HEK293 (cell line): ENCODE measurements at regions not wholly inside any gene's neighbourhood (a gene's known extent, or its start where the extent isn't known, plus 50 kb on each side); places are given as distances from the start of the nearest gene placed in this dataset.

Experiments used
- CTCF ChIA-PET: fragments of 350-600 bp; formaldehyde crosslinking; extraction: SDS; loops from one replicate; lab custom pipeline; 2021; ENCODE audit warnings: antibody characterized with exemption; lab: Yijun Ruan, JAX
- POLR2A ChIA-PET: fragments of 300-600 bp; formaldehyde crosslinking; extraction: SDS; loops from one replicate; lab custom pipeline; 2020; ENCODE audit warnings: antibody characterized with exemption, inconsistent platforms; lab: Yijun Ruan, JAX
- H3K27ac ChIP-seq: fragments of 200-500 bp; sonication (Bioruptor generic); 2 replicates; pipeline ENCODE4 v1.5.1; 2014; ENCODE audit warnings: low read depth, low read length, control low read depth, inconsistent platforms; ENCODE audit errors: extremely low read depth
- H3K36me3 ChIP-seq, 2 experiments: fragments of 200-500 bp in 1 of 2; sonication (Bioruptor generic) in 1 of 2; 1 replicate in 1 of 2; 2 replicates in 1 of 2; pipeline ENCODE4 v1.5.1; 2014 to 2017; ENCODE audit warnings: inconsistent platforms in 2 of 2, low read length in 2 of 2; ENCODE audit not compliant: control insufficient read depth in 2 of 2, insufficient read depth in 1 of 2
- H3K4me1 ChIP-seq: fragments of 200-500 bp; sonication (Bioruptor generic); 2 replicates; pipeline ENCODE4 v1.5.1; 2014; ENCODE audit warnings: mild to moderate bottlenecking, low read length, inconsistent platforms; ENCODE audit not compliant: control insufficient read depth, insufficient read depth
- H3K4me3 ChIP-seq: 2 replicates; pipeline ENCODE4 v1.5.1; 2011; ENCODE audit warnings: low read depth, mild to moderate bottlenecking, control low read depth, low read length, moderate library complexity
- H3K9me3 ChIP-seq: fragments of 200-500 bp; sonication (Bioruptor generic); 2 replicates; pipeline ENCODE4 v1.5.1; 2014; ENCODE audit warnings: low read depth, low read length, inconsistent platforms; ENCODE audit not compliant: control insufficient read depth, insufficient read depth
- GFI1B ChIP-seq: fragments of 450-650 bp; formaldehyde crosslinking; IDR thresholded peaks from 2 replicates; pipeline ENCODE4 v1.5.1; 2016; ENCODE audit warnings: missing biosample characterization, missing genetic modification characterization
- GLI2 ChIP-seq: fragments of 450-650 bp; formaldehyde crosslinking; IDR thresholded peaks from 2 replicates; pipeline ENCODE4; 2017; ENCODE audit warnings: missing biosample characterization, missing genetic modification characterization, low read depth, borderline replicate concordance
- GLIS2 ChIP-seq: fragments of 450-650 bp; formaldehyde crosslinking; IDR thresholded peaks from 2 replicates; pipeline ENCODE4 v1.5.1; 2016; ENCODE audit warnings: missing biosample characterization, missing genetic modification characterization
- HOXC10 ChIP-seq: sonication (generic); formaldehyde crosslinking; IDR thresholded peaks from 2 replicates; pipeline ENCODE4 v1.8.1; 2023; ENCODE audit warnings: mild to moderate bottlenecking, missing genetic modification reagents
- MEIS1 ChIP-seq: sonication (generic); formaldehyde crosslinking; IDR thresholded peaks from 2 replicates; pipeline ENCODE4 v1.8.1; 2022; ENCODE audit warnings: missing genetic modification reagents, mild to moderate bottlenecking, borderline replicate concordance
- SETDB1 ChIP-seq: IDR thresholded peaks from one replicate; pipeline ENCODE4 v1.6.1; 2017; ENCODE audit warnings: mild to moderate bottlenecking, low read length, moderate library complexity, mixed read lengths; ENCODE audit not compliant: insufficient read length
- SP3 ChIP-seq: fragments of 450-650 bp; formaldehyde crosslinking; IDR thresholded peaks from 2 replicates; pipeline ENCODE4 v1.5.1; 2016; ENCODE audit warnings: missing biosample characterization, missing genetic modification characterization
- SP7 ChIP-seq: fragments of 450-650 bp; formaldehyde crosslinking; IDR thresholded peaks from 2 replicates; pipeline ENCODE4 v1.5.1; 2016; ENCODE audit warnings: missing biosample characterization, missing genetic modification characterization
- WT1 ChIP-seq: fragments of 450-650 bp; formaldehyde crosslinking; IDR thresholded peaks from 2 replicates; pipeline ENCODE4 v1.5.1; 2016; ENCODE audit warnings: missing biosample characterization, missing genetic modification characterization
- ZBTB10 ChIP-seq: fragments of 450-650 bp; formaldehyde crosslinking; IDR thresholded peaks from 2 replicates; pipeline ENCODE4 v1.5.1; 2016; ENCODE audit warnings: missing biosample characterization, missing genetic modification characterization
- ZFHX2 ChIP-seq: fragments of 450-650 bp; formaldehyde crosslinking; conservative IDR thresholded peaks from 2 replicates; pipeline ENCODE4 v1.5.1; 2016; ENCODE audit warnings: missing biosample characterization, missing genetic modification characterization
- ZNF138 ChIP-seq: fragments of 450-650 bp; formaldehyde crosslinking; IDR thresholded peaks from 2 replicates; pipeline ENCODE4 v1.5.1; 2016; ENCODE audit warnings: missing biosample characterization, missing genetic modification characterization, borderline replicate concordance
- ZNF148 ChIP-seq: fragments of 450-650 bp; formaldehyde crosslinking; IDR thresholded peaks from 2 replicates; pipeline ENCODE4 v1.5.0; 2017; ENCODE audit warnings: missing biosample characterization, missing genetic modification characterization, borderline replicate concordance
- ZNF157 ChIP-seq: fragments of 450-650 bp; formaldehyde crosslinking; IDR thresholded peaks from 2 replicates; pipeline ENCODE4 v1.5.1; 2016; ENCODE audit warnings: missing biosample characterization, missing genetic modification characterization
- ZNF23 ChIP-seq: fragments of 450-650 bp; formaldehyde crosslinking; IDR thresholded peaks from 2 replicates; pipeline ENCODE4 v1.5.1; 2016; ENCODE audit warnings: missing biosample characterization, missing genetic modification characterization, borderline replicate concordance
- ZNF280D ChIP-seq: fragments of 450-650 bp; formaldehyde crosslinking; IDR thresholded peaks from 2 replicates; pipeline ENCODE4 v1.5.1; 2016; ENCODE audit warnings: missing biosample characterization, missing genetic modification characterization
- ZNF350 ChIP-seq: fragments of 450-650 bp; formaldehyde crosslinking; IDR thresholded peaks from 2 replicates; pipeline ENCODE4 v1.5.0; 2017; ENCODE audit warnings: missing biosample characterization, mild to moderate bottlenecking, missing genetic modification characterization
- ZNF426 ChIP-seq: fragments of 450-650 bp; formaldehyde crosslinking; IDR thresholded peaks from 2 replicates; pipeline ENCODE4 v1.5.1; 2017; ENCODE audit warnings: missing biosample characterization, missing genetic modification characterization, mild to moderate bottlenecking, inconsistent platforms, moderate library complexity
- ZNF501 ChIP-seq: fragments of 450-650 bp; formaldehyde crosslinking; IDR thresholded peaks from 2 replicates; pipeline ENCODE4 v1.5.1; 2016; ENCODE audit warnings: missing biosample characterization, missing genetic modification characterization
- ZNF510 ChIP-seq: fragments of 450-650 bp; formaldehyde crosslinking; IDR thresholded peaks from 2 replicates; pipeline ENCODE4 v1.5.1; 2018; ENCODE audit warnings: mild to moderate bottlenecking, missing genetic modification characterization, missing biosample characterization; ENCODE audit not compliant: insufficient replicate concordance
- ZNF555 ChIP-seq: fragments of 450-650 bp; formaldehyde crosslinking; conservative IDR thresholded peaks from 2 replicates; pipeline ENCODE4 v1.5.1; 2017; ENCODE audit warnings: missing biosample characterization, mild to moderate bottlenecking, missing genetic modification characterization, inconsistent platforms
- ZNF623 ChIP-seq: fragments of 450-650 bp; formaldehyde crosslinking; IDR thresholded peaks from 2 replicates; pipeline ENCODE4 v1.5.1; 2016; ENCODE audit warnings: missing biosample characterization, missing genetic modification characterization
- ZNF629 ChIP-seq: fragments of 450-650 bp; formaldehyde crosslinking; IDR thresholded peaks from 2 replicates; pipeline ENCODE4 v1.5.1; 2017; ENCODE audit warnings: missing biosample characterization, missing genetic modification characterization
- ZNF791 ChIP-seq: fragments of 450-650 bp; formaldehyde crosslinking; IDR thresholded peaks from 2 replicates; pipeline ENCODE4 v1.5.1; 2016; ENCODE audit warnings: missing biosample characterization, missing genetic modification characterization
- ZNF843 ChIP-seq: fragments of 450-650 bp; formaldehyde crosslinking; IDR thresholded peaks from 2 replicates; pipeline ENCODE4 v1.5.1; 2016; ENCODE audit warnings: missing biosample characterization, missing genetic modification characterization
- ZSCAN16 ChIP-seq: fragments of 450-650 bp; formaldehyde crosslinking; IDR thresholded peaks from 2 replicates; pipeline ENCODE4 v1.5.1; 2016; ENCODE audit warnings: missing biosample characterization, missing genetic modification characterization
- ZSCAN30 ChIP-seq: fragments of 450-650 bp; IDR thresholded peaks from 2 replicates; pipeline ENCODE4 v1.5.1; 2018; ENCODE audit warnings: missing biosample characterization, mild to moderate bottlenecking, missing genetic modification characterization, moderate library complexity

DNA sequence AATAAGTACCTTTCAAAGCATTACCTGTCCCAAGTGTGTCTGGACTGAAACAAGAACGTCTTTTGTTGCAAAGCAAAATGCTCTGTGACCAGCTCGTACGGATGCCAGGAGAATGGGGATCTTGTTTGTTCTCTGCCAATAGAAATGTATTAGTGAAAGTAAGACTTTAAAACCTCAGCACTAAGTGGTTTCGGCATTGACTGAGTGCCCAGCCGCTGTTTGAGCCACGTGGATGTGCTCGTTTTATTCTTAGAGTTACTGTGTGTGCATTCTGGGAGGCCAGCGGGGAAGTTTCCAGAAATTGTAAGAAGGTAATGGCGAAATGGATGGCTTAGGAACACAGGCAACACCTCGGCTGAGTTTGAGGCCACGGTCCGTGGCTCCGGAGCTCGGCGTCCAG, 117.1 kb upstream of the USP29 start (continued):
- no peak for TF ChIP-seq SP7
- no peak for TF ChIP-seq ZNF426 (tag by site-specific recombination)
- TF ChIP-seq WT1 (tag by site-specific recombination) = no peak
- TF ChIP-seq ZNF791 (tag by site-specific recombination) = no peak
- no peak for TF ChIP-seq ZNF843
- no peak for TF ChIP-seq GFI1B
- TF ChIP-seq MEIS1 = no peak
- TF ChIP-seq ZNF138 (tag by site-specific recombination) = no peak

DNA sequence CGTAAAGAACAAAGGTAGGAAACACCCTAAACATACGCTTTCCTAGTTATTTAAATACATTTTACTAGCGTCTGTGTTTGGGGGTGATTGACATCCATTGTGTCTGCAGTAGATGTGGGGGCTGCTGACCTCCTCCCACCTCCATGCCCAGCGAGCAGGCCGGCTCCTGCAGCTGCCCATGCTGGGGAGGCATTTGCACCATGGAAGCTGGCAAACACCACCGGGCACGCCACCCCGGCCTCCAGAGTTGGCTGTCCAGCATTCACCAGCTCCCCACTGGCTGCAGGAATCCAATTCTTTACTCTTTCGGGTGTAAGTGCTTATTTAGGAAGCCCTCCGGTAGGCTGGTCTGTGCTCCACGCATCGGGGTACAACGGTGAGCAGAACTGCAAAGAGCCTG, 115.4 kb upstream of the USP29 start:
- POLR2A ChIA-PET = no interaction called here

More for the DNA sequence above, 115.4 kb upstream of the USP29 start:
- CTCF ChIA-PET = interaction anchor here (0.6 kb wide), 1 partner anchor 145 kb away, joined by 4 read pairs; no protein-coding TSS in a partner anchor
- Histone ChIP-seq H3K9me3 (no peaks in the 10 kb centered on the region), H3K27ac (no peak overlapping the region), H3K4me3 (no peak overlapping the region), H3K4me1 (no peaks in the 10 kb centered on the region), H3K36me3 (no peaks in the 10 kb centered on the region)
- TF ChIP-seq ZBTB10 (tag by site-specific recombination) = no peak
- no peak for TF ChIP-seq ZNF350 (tag by site-specific recombination)
- TF ChIP-seq ZFHX2 (tag by site-specific recombination) = no peak
- TF ChIP-seq ZSCAN16 (tag by site-specific recombination) = no peak
- no peak for TF ChIP-seq ZNF623 (tag by site-specific recombination)
- no peak for TF ChIP-seq GLI2 (tag by site-specific recombination)
- no peak for TF ChIP-seq ZNF280D (tag by site-specific recombination)
- no peak for TF ChIP-seq ZSCAN30 (tag by site-specific recombination)
- no peak for TF ChIP-seq ZNF23 (tag by site-specific recombination)
- TF ChIP-seq ZNF555 (tag by site-specific recombination) = no peak
- no peak for TF ChIP-seq ZNF157 (tag by site-specific recombination)
- TF ChIP-seq GLIS2 (tag by site-specific recombination) = no peak
- no peak for TF ChIP-seq ZNF510 (tag by site-specific recombination)
- TF ChIP-seq ZNF501 (tag by site-specific recombination) = no peak
- TF ChIP-seq SETDB1 = no peak
- no peak for TF ChIP-seq HOXC10 (CRISPR knock-in tag)
- no peak for TF ChIP-seq ZNF148 (tag by site-specific recombination)
- no peak for TF ChIP-seq ZNF629
- TF ChIP-seq SP3 (tag by site-specific recombination) = no peak
